SK-N-MC (cell line): ENCODE measurements at regions not wholly inside any gene's neighbourhood (a gene's known extent, or its start where the extent isn't known, plus 50 kb on each side); places are given as distances from the start of the nearest gene placed in this dataset.

Experiments
- EZH2 ChIP-seq: fragments of 200-600 bp; sonication (generic); IDR thresholded peaks from one replicate; pipeline ENCODE4 v1.6.1; 2017; ENCODE audit warnings: antibody characterized with exemption
- POLR2AphosphoS5 ChIP-seq: IDR thresholded peaks from 2 replicates; pipeline ENCODE4 v1.6.1; 2012; ENCODE audit warnings: mild to moderate bottlenecking, low read depth, low read length, borderline replicate concordance

- TF ChIP-seq EZH2 (no peak), POLR2AphosphoS5 (no peak)
These were observed 245.8 kb upstream of the RREB1 start for GRCh38 chr6:6861995-6862394.
